HUES48 (cell line): ENCODE measurements at regions not wholly inside any gene's neighbourhood (a gene's known extent, or its start where the extent isn't known, plus 50 kb on each side); places are given as distances from the start of the nearest gene placed in this dataset.
"Not testable (repeated sequence)": the region's sequence is repeated elsewhere in the genome, so short reads cannot be mapped to it uniquely, and the experiment has no call there.

Experiments used
- H3K27ac ChIP-seq: one replicate; pipeline ENCODE4 v1.7.0; 2013; ENCODE audit warnings: low read depth, low read length, inconsistent platforms
- H3K27me3 ChIP-seq: 2 replicates; pipeline ENCODE4 v1.6.1; 2013; ENCODE audit warnings: mild to moderate bottlenecking, low read length; ENCODE audit not compliant: control insufficient read depth, insufficient read depth
- H3K36me3 ChIP-seq: 2 replicates; pipeline ENCODE4 v1.6.1; 2013; ENCODE audit warnings: low read length; ENCODE audit not compliant: control insufficient read depth, insufficient read depth
- H3K4me1 ChIP-seq: 2 replicates; pipeline ENCODE4 v1.6.1; 2013; ENCODE audit warnings: mild to moderate bottlenecking, low read length; ENCODE audit not compliant: control insufficient read depth, insufficient read depth
- H3K4me3 ChIP-seq: 2 replicates; pipeline ENCODE4 v1.5.1; 2013; ENCODE audit warnings: mild to moderate bottlenecking, low read depth, low read length
- H3K9ac ChIP-seq: 2 replicates; pipeline ENCODE4 v1.6.1; 2013; ENCODE audit warnings: mild to moderate bottlenecking, low read depth, low read length, moderate library complexity
- H3K9me3 ChIP-seq: 2 replicates; pipeline ENCODE4 v1.6.1; 2013; ENCODE audit warnings: low read length; ENCODE audit not compliant: control insufficient read depth, insufficient read depth

DNA sequence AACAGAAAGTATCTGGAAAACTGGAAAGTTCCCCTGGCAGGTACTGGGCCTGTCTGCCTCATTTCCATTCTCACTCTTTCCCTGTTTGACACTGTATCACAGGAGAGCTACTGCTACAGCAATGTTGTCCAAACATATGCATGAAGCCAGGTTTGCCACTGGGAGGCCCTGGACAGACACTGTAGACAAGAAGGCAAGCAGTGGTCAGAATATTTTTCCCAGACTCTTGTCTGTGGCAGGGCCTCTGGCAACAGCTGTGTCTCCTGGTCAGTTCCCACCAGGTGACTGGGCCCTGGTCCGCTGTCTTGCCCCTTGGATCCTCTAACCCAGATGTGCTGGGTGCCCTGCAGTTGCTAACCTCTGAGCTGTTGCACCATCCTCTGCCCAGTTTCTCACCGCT, 178.9 kb upstream of the FANCL start:
- H3K9ac ChIP-seq = no peak overlapping the region
- H3K27ac ChIP-seq = no peak overlapping the region
- H3K4me1 ChIP-seq = no peaks in the 10 kb centered on the region
- no peak overlapping the region for H3K4me3 ChIP-seq
- H3K27me3 ChIP-seq = no peaks in the 10 kb centered on the region
- H3K36me3 ChIP-seq = no peaks in the 10 kb centered on the region
- H3K9me3 ChIP-seq = no peaks in the 10 kb centered on the region

DNA sequence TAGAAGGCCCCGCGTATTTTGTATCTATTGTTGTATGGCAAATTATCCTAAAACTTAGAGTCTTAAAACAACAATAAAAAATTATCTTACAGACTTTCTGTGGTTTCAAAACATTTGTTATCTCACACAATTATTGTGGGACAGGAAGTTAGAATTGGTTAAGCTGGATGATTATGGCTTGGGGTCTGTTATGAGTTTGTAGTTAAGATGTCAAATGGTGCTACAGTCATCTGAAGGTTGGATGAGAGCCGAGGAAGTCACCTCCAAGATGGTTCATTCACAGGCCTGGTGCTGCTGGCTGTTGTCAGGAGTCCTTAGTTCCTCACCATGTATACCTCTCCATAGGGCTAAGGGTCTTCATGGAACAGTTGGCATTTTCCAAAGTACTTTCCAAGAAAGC, 175.6 kb upstream of the FANCL start:
- H3K4me3 ChIP-seq = no peak overlapping the region

GRCh38 chr2:58414506-58414905, 173.4 kb upstream of the FANCL start:
- H3K4me1 ChIP-seq = no peaks in the 10 kb centered on the region
- H3K36me3 ChIP-seq = no peaks in the 10 kb centered on the region
- H3K4me3 ChIP-seq = no peak overlapping the region
- no peaks in the 10 kb centered on the region for H3K9me3 ChIP-seq
- H3K9ac ChIP-seq = no peak overlapping the region
- H3K27me3 ChIP-seq = no peaks in the 10 kb centered on the region
- H3K27ac ChIP-seq = no peak overlapping the region

More for the DNA sequence above, 175.6 kb upstream of the FANCL start:
- H3K9me3 ChIP-seq = no peaks in the 10 kb centered on the region
- no peak overlapping the region for H3K27ac ChIP-seq
- no peaks in the 10 kb centered on the region for H3K27me3 ChIP-seq
- H3K9ac ChIP-seq = no peak overlapping the region
- H3K4me1 ChIP-seq = no peaks in the 10 kb centered on the region
- H3K36me3 ChIP-seq = no peaks in the 10 kb centered on the region

DNA sequence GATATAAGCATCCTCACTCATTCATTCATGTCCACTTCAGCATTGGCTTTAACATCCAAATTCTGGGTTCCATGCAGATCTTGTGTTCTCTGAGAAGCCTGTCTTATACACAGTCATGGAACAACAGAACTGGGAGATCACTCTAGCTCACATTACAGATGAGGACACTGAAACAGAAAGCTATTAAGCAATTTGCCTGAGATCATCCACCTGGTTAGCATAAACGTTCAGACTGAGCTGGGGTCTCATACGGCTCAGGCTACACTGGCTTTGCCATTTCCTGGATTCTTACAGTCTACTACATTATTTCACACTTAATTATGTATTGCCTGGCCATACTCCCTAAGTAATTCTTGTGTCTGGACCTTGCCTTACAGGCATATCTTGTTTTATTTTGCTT, 169.4 kb upstream of the FANCL start:
- Histone ChIP-seq H3K9me3 (no peaks in the 10 kb centered on the region), H3K27ac (no peak overlapping the region), H3K9ac (no peak overlapping the region), H3K27me3 (no peaks in the 10 kb centered on the region), H3K36me3 (no peaks in the 10 kb centered on the region), H3K4me1 (no peaks in the 10 kb centered on the region), H3K4me3 (no peak overlapping the region)

GRCh38 chr2:58407487-58407886, 166.4 kb upstream of the FANCL start:
- Histone ChIP-seq H3K9me3 (no peaks in the 10 kb centered on the region), H3K4me1 (no peaks in the 10 kb centered on the region), H3K36me3 (no peaks in the 10 kb centered on the region), H3K27me3 (no peaks in the 10 kb centered on the region), H3K27ac (no peak overlapping the region), H3K4me3 (no peak overlapping the region), H3K9ac (no peak overlapping the region)

GRCh38 chr2:58405341-58405740, 164.2 kb upstream of the FANCL start:
- H3K36me3 ChIP-seq = no peaks in the 10 kb centered on the region
- H3K27me3 ChIP-seq = no peaks in the 10 kb centered on the region

GRCh38 chr2:58401936-58402335, 160.8 kb upstream of the FANCL start:
- no peaks in the 10 kb centered on the region for H3K4me1 ChIP-seq
- H3K27me3 ChIP-seq = no peaks in the 10 kb centered on the region

More at GRCh38 chr2:58405341-58405740, 164.2 kb upstream of the FANCL start:
- no peaks in the 10 kb centered on the region for H3K9me3 ChIP-seq
- H3K4me1 ChIP-seq = no peaks in the 10 kb centered on the region
- H3K27ac ChIP-seq = no peak overlapping the region
- no peak overlapping the region for H3K4me3 ChIP-seq
- H3K9ac ChIP-seq = no peak overlapping the region

GRCh38 chr2:58398406-58398805, 157.3 kb upstream of the FANCL start:
- H3K9me3 ChIP-seq = no peaks in the 10 kb centered on the region
- H3K9ac ChIP-seq = no peak overlapping the region
- no peaks in the 10 kb centered on the region for H3K4me1 ChIP-seq
- H3K4me3 ChIP-seq = no peak overlapping the region
- no peaks in the 10 kb centered on the region for H3K36me3 ChIP-seq
- no peak overlapping the region for H3K27ac ChIP-seq
- H3K27me3 ChIP-seq = no peaks in the 10 kb centered on the region

More at GRCh38 chr2:58401936-58402335, 160.8 kb upstream of the FANCL start:
- Histone ChIP-seq H3K27ac (no peak overlapping the region), H3K36me3 (no peaks in the 10 kb centered on the region), H3K9me3 (no peaks in the 10 kb centered on the region), H3K4me3 (no peak overlapping the region), H3K9ac (no peak overlapping the region)

DNA sequence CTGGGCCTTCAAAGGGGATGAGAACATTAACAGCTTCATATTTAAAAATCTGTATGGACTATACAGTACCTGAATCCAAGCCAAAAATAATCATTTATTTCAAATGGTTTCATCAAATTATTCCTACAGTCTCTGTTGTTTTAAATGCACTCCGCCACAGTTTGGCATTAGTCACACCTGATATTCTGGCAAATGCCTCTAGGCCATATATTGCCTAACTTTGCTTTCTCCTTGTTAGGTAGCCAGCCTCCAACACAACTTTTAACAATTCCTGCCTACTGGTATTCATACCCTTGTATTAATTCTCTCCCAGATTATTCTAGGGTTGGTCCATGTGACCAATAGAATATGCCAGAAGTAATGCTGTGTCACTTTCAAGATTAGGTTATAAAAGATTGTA, 146.6 kb upstream of the FANCL start:
- no peak overlapping the region for H3K4me3 ChIP-seq
- H3K27me3 ChIP-seq = no peaks in the 10 kb centered on the region
- no peak overlapping the region for H3K27ac ChIP-seq
- no peaks in the 10 kb centered on the region for H3K4me1 ChIP-seq
- H3K9me3 ChIP-seq = no peaks in the 10 kb centered on the region; the same call in 1 of the 2 replicates
- no peaks in the 10 kb centered on the region for H3K36me3 ChIP-seq
- H3K9ac ChIP-seq = no peak overlapping the region

DNA sequence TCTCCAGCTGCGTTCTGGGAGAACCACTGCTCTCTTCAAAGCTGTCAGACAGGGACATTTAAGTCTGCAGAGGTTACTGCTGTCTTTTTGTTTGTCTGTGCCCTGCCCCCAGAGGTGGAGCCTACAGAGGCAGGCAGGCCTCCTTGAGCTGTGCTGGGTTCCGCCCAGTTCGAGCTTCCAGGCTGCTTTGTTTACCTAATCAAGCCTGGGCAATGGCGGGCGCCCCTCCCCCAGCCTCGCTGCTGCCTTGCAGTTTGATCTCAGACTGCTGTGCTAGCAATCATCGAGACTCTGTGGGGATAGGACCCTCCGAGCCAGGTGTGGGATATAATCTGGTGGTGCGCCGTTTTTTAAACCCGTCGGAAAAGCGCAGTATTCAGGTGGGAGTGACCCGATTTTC, 145.8 kb upstream of the FANCL start:
- H3K36me3 ChIP-seq, H3K27me3 ChIP-seq, H3K4me3 ChIP-seq, H3K9ac ChIP-seq, H3K27ac ChIP-seq, H3K9me3 ChIP-seq, H3K4me1 ChIP-seq: not testable (repeated sequence)

DNA sequence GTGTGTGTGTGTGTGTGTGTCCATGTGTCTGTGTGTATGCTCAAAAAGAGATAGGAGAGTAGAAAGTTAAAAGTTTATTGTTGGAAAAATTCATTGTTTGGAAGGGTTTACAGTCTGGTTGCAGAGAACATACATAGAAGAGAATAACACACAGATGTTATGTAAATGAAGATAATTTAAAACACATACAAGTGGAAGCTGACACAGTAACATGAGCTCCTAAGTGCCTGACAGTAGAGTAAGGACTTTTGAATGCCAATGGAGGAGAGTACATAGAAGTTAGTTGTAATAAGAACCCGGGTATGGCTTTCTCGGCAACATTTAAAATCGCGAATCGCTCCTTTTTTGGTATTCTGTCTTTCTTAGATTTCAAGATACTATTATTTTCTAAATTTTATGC, 137.0 kb upstream of the FANCL start:
- H3K4me1 ChIP-seq = no peaks in the 10 kb centered on the region
- H3K36me3 ChIP-seq = no peaks in the 10 kb centered on the region
- H3K9me3 ChIP-seq = no peaks in the 10 kb centered on the region
- no peak overlapping the region for H3K27ac ChIP-seq
- no peaks in the 10 kb centered on the region for H3K27me3 ChIP-seq
- no peak overlapping the region for H3K9ac ChIP-seq
- no peak overlapping the region for H3K4me3 ChIP-seq

DNA sequence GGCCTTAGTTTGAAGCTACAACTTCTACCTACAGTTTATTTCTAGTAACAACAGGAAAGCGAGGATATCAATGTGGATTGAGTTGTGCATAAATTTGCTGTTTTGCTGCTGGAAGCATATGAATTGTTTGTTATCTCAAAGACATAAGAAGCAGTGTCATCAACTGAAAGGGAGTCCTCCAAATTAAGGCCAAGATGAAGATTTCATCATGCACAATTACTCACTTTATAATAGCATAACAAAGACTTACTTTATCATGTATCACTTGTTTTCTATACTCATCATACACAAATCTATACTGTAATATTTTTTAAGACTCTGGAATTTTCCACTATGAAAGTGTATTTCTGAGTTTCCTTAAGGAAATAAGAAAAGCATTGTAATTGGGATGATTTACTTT, 136.1 kb upstream of the FANCL start:
- no peak overlapping the region for H3K27ac ChIP-seq
- H3K27me3 ChIP-seq = no peaks in the 10 kb centered on the region
- H3K9ac ChIP-seq = no peak overlapping the region
- no peaks in the 10 kb centered on the region for H3K9me3 ChIP-seq
- no peak overlapping the region for H3K4me3 ChIP-seq
- H3K36me3 ChIP-seq = no peaks in the 10 kb centered on the region
- H3K4me1 ChIP-seq = no peaks in the 10 kb centered on the region
